OCI-LY3 (cell line): ENCODE measurements at regions not wholly inside any gene's neighbourhood (a gene's known extent, or its start where the extent isn't known, plus 50 kb on each side); places are given as distances from the start of the nearest gene placed in this dataset.
A peak's percentile ranks its signal among the peaks of the same experiment; 100 is the strongest.

Source experiments
- H2AFZ ChIP-seq: fragments of 200-600, 300-600 bp; shearing (Covaris generic); 2 replicates; pipeline ENCODE4 v1.6.0; 2014; ENCODE audit warnings: antibody characterized with exemption, low read depth, low read length
- H3K27ac ChIP-seq: fragments of 200-600, 300-600 bp; sonication (generic); 2 replicates; pipeline ENCODE4 v1.5.1; 2014; ENCODE audit warnings: mild to moderate bottlenecking, low read length, moderate library complexity, mixed read lengths
- H3K27me3 ChIP-seq: fragments of 200-600, 300-600 bp; sonication (generic); 2 replicates; pipeline ENCODE4 v1.6.1; 2014; ENCODE audit warnings: low read depth, low read length, mixed read lengths
- H3K36me3 ChIP-seq: fragments of 200-600, 300-600 bp; sonication (generic); replicated peaks from 2 replicates; pipeline ENCODE3; 2014; ENCODE audit warnings: low read depth, low read length, mixed read lengths
- H3K4me1 ChIP-seq: fragments of 300-600, 200-600 bp; sonication (generic); 2 replicates; pipeline ENCODE4 v1.6.1; 2014; ENCODE audit warnings: low read length, mixed read lengths
- H3K4me2 ChIP-seq: fragments of 200-600, 300-600 bp; sonication (generic); 2 replicates; pipeline ENCODE4 v1.6.1; 2014; ENCODE audit warnings: low read length, mixed read lengths
- H3K4me3 ChIP-seq: fragments of 300-600, 200-600 bp; sonication (generic); 2 replicates; pipeline ENCODE4 v1.5.1; 2014; ENCODE audit warnings: antibody characterized with exemption, mild to moderate bottlenecking, low read length, moderate library complexity
- H3K79me2 ChIP-seq: fragments of 300-600, 200-600 bp; shearing (Covaris generic); 2 replicates; pipeline ENCODE4 v1.6.1; 2014; ENCODE audit warnings: mild to moderate bottlenecking, low read length, mixed read lengths
- H3K9ac ChIP-seq: fragments of 300-600, 200-600 bp; shearing (Covaris generic); 2 replicates; pipeline ENCODE4 v1.6.0; 2014; ENCODE audit warnings: mild to moderate bottlenecking, low read length, moderate library complexity
- H3K9me3 ChIP-seq: fragments of 200-600, 300-600 bp; shearing (Covaris generic); 2 replicates; pipeline ENCODE4 v1.6.1; 2014; ENCODE audit warnings: low read length, mixed read lengths; ENCODE audit not compliant: insufficient read depth
- H4K20me1 ChIP-seq: fragments of 200-600, 300-600 bp; sonication (generic); 2 replicates; pipeline ENCODE4 v1.6.1; 2016; ENCODE audit warnings: low read length, mixed read lengths; ENCODE audit not compliant: insufficient read depth
- EZH2phosphoT487 ChIP-seq: fragments of 200-600 bp; shearing (Covaris generic); IDR thresholded peaks from 2 replicates; pipeline ENCODE4 v1.6.1; 2018; ENCODE audit warnings: antibody characterized with exemption, mixed run types, low read depth
- TF ChIP-seq, protein P1 (sequence below): fragments of 200-600, 300-600 bp; sonication (generic); IDR thresholded peaks from 2 replicates; pipeline ENCODE4 v1.5.1; 2014; ENCODE audit warnings: antibody characterized with exemption, low read length, low read depth

DNA sequence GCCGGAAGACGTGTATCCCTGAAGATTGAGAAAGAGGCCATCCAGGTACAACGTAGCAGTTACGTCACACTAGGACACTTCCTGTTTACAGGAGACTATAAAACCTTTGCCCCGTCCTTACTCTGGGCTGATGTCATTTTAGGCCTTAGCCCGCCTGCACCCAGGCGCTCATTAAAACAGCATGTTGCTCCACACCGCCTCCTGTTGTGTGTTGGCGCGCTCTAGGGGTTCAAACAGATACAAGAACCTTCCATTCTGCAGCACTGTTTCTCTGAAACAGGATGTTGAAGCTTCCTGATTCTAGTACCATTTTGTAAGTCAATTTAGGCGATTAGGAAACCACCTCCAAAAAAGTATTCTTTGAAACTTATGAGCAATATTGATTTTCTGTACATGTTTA lies 722.1 kb downstream of the PCDH7 start:
- Histone ChIP-seq H3K79me2 (no peaks in the 10 kb centered on the region), H4K20me1 (no peaks in the 10 kb centered on the region), H3K4me3 (no peak overlapping the region), H3K27ac (no peak overlapping the region), H3K4me1 (no peaks in the 10 kb centered on the region), H3K4me2 (no peak overlapping the region), H3K36me3 (no peaks in the 10 kb centered on the region), H3K9me3 (no peaks in the 10 kb centered on the region), H3K9ac (no peak overlapping the region), H2AFZ (no peak overlapping the region; the same call in 1 of the 2 replicates), H3K27me3 (no peaks in the 10 kb centered on the region)
- TF ChIP-seq EZH2phosphoT487 = no peak
- TF ChIP-seq, protein P1, sequence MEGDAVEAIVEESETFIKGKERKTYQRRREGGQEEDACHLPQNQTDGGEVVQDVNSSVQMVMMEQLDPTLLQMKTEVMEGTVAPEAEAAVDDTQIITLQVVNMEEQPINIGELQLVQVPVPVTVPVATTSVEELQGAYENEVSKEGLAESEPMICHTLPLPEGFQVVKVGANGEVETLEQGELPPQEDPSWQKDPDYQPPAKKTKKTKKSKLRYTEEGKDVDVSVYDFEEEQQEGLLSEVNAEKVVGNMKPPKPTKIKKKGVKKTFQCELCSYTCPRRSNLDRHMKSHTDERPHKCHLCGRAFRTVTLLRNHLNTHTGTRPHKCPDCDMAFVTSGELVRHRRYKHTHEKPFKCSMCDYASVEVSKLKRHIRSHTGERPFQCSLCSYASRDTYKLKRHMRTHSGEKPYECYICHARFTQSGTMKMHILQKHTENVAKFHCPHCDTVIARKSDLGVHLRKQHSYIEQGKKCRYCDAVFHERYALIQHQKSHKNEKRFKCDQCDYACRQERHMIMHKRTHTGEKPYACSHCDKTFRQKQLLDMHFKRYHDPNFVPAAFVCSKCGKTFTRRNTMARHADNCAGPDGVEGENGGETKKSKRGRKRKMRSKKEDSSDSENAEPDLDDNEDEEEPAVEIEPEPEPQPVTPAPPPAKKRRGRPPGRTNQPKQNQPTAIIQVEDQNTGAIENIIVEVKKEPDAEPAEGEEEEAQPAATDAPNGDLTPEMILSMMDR = no peak

DNA sequence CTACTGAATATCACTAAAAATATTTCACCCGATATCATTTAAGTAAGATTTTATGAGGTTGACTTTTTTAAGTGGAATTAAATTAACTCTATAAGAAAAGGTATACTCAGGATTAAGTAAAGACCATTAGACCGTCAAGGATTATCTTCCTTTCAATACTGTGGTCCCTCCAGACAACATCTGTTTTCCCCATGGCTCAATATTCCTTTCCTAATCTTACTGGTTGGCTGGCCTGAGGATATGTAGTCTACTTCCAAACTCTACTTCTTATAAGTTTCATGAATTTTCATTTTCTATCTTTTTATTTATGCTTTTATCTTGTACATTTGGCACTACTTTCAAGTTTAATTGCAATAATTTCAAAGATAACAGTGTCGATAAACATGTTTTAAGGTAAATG lies 725.4 kb downstream of the PCDH7 start:
- Histone ChIP-seq H3K79me2 (no peaks in the 10 kb centered on the region), H3K27ac (no peak overlapping the region), H3K9me3 (no peaks in the 10 kb centered on the region), H4K20me1 (no peaks in the 10 kb centered on the region), H3K4me2 (no peak overlapping the region), H2AFZ (no peak overlapping the region), H3K36me3 (no peaks in the 10 kb centered on the region), H3K4me3 (no peak overlapping the region), H3K4me1 (no peaks in the 10 kb centered on the region), H3K27me3 (no peaks in the 10 kb centered on the region), H3K9ac (no peak overlapping the region)
- TF ChIP-seq, protein P1 = no peak
- TF ChIP-seq EZH2phosphoT487 = no peak

DNA sequence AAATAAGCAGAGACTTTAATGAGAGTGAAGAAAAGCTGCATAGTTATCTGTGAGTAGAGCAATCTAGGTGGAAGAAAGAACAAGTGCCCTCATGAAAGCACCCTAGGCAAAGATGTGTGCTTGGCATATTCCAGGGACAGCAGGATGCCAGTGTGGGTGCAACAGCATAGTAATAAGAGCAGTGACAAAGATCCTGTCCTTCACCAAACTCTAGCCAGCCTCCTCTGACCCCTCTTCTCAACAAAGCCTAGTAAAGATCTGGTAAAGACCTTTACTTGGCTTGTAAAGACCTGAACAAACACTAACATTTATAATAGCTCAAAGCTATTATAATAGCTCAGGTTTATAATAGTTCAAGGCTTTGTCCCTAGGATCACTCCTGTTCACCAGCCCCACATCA lies 735.4 kb downstream of the PCDH7 start:
- Histone ChIP-seq H3K27me3 (no peaks in the 10 kb centered on the region), H2AFZ (0 out of 2 replicates have a peak overlapping the region, but pooled peaks have one; percentile 77), H3K79me2 (no peaks in the 10 kb centered on the region), H3K4me1 (no peaks in the 10 kb centered on the region), H3K4me2 (no peak overlapping the region), H3K36me3 (no peaks in the 10 kb centered on the region), H4K20me1 (no peaks in the 10 kb centered on the region), H3K27ac (no peak overlapping the region), H3K9me3 (no peaks in the 10 kb centered on the region), H3K4me3 (no peak overlapping the region), H3K9ac (no peak overlapping the region)
- TF ChIP-seq EZH2phosphoT487 = no peak
- TF ChIP-seq, protein P1 = no peak

DNA sequence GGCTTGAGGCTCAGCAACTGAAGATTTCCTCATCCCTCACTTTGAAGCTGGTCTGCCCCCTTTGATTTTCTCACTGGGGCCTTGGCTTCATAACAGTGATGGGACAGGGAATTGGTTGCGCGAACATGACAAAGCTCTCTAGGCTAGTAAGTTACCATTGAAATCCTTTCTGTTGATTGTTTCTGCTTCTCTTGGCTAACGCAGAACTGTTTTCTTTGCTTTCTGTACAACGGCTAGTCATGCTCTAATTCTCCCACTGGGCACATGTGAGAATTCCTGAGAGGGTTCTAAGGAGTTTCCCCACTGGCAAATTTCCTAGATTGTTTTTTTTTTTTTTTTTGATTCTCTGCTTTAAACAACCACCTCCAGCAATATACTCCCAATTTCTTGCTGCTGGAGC lies 738.6 kb downstream of the PCDH7 start:
- Histone ChIP-seq H3K79me2 (no peaks in the 10 kb centered on the region), H3K27me3 (no peaks in the 10 kb centered on the region), H3K9me3 (no peaks in the 10 kb centered on the region), H3K4me2 (no peak overlapping the region), H3K9ac (no peak overlapping the region), H4K20me1 (no peaks in the 10 kb centered on the region), H3K4me3 (no peak overlapping the region), H3K4me1 (no peaks in the 10 kb centered on the region), H3K27ac (no peak overlapping the region), H3K36me3 (no peaks in the 10 kb centered on the region), H2AFZ (no peak overlapping the region)
- no peak for TF ChIP-seq EZH2phosphoT487
- TF ChIP-seq, protein P1 = no peak
